CD14-positive monocyte (primary cell): ENCODE measurements at regions not wholly inside any gene's neighbourhood (a gene's known extent, or its start where the extent isn't known, plus 50 kb on each side); places are given as distances from the start of the nearest gene placed in this dataset.

Experiments
- DNase-seq, 3 donors: peaks; one replicate each; pipeline ENCODE4 v3.0.0-alpha.2; 2011 to 2022
- H2AFZ ChIP-seq: 2 replicates; pipeline ENCODE4 v1.6.0; 2012; ENCODE audit warnings: mild to moderate bottlenecking, low read depth, low read length, inconsistent platforms; ENCODE audit not compliant: insufficient read depth, poor library complexity, severe bottlenecking
- H3K27ac ChIP-seq, 2 donors: 1 replicate in 1 of 2; 2 replicates in 1 of 2; pipeline ENCODE4 v1.5.1; 2012 to 2013; ENCODE audit warnings: low read length in 2 of 2, control low read depth in 1 of 2, inconsistent platforms in 1 of 2, low read depth in 1 of 2, mild to moderate bottlenecking in 1 of 2
- H3K27me3 ChIP-seq, 2 donors: one replicate each; pipeline versions ENCODE4 v1.6.0 to v1.6.1; 2011 to 2013; ENCODE audit warnings: low read length in 2 of 2; ENCODE audit not compliant: control insufficient read depth in 2 of 2, insufficient read depth in 2 of 2
- H3K36me3 ChIP-seq, 2 donors: replicated peaks in 1 of 2; 1 replicate in 1 of 2; 2 replicates in 1 of 2; pipeline versions ENCODE4 v1.5.1 to v1.6.1; 2012 to 2013; ENCODE audit warnings: low read length in 2 of 2, control low read depth in 1 of 2, inconsistent platforms in 1 of 2, mild to moderate bottlenecking in 1 of 2; ENCODE audit not compliant: insufficient read depth in 2 of 2, control insufficient read depth in 1 of 2
- H3K4me1 ChIP-seq, 2 donors: 1 replicate in 1 of 2; 2 replicates in 1 of 2; pipeline versions ENCODE4 v1.5.1 to v1.6.1; 2012 to 2013; ENCODE audit warnings: low read length in 2 of 2, control low read depth in 1 of 2, inconsistent platforms in 1 of 2, mild to moderate bottlenecking in 1 of 2, moderate library complexity in 1 of 2; ENCODE audit not compliant: insufficient read depth in 2 of 2, control insufficient read depth in 1 of 2
- H3K4me2 ChIP-seq: replicated peaks from 2 replicates; pipeline ENCODE3; 2012; ENCODE audit warnings: low read length, moderate library complexity, mild to moderate bottlenecking; ENCODE audit not compliant: poor library complexity, severe bottlenecking; ENCODE audit errors: extremely low read depth
- H3K4me3 ChIP-seq, 3 experiments: fragments of 200-600 bp in 1 of 3; sonication (generic) in 1 of 3; replicated peaks in 1 of 3; 1 replicate in 2 of 3; 2 replicates in 1 of 3; pipeline ENCODE4 v1.5.1; 2011 to 2013; ENCODE audit warnings: low read length in 3 of 3, mild to moderate bottlenecking in 3 of 3, control low read depth in 2 of 3, low read depth in 2 of 3, inconsistent platforms in 1 of 3, moderate library complexity in 1 of 3
- H3K79me2 ChIP-seq: 2 replicates; pipeline ENCODE4 v1.6.0; 2012; ENCODE audit warnings: mild to moderate bottlenecking, control low read depth, inconsistent platforms, low read length, moderate library complexity; ENCODE audit not compliant: insufficient read depth
- H3K9ac ChIP-seq: 2 replicates; pipeline ENCODE4 v1.6.0; 2017; ENCODE audit warnings: low read length, mild to moderate bottlenecking; ENCODE audit not compliant: insufficient read depth, poor library complexity, severe bottlenecking
- H3K9me3 ChIP-seq, 2 donors: replicated peaks in 1 of 2; 1 replicate in 1 of 2; 2 replicates in 1 of 2; pipeline versions ENCODE4 v1.5.1 to v1.6.1; 2012 to 2013; ENCODE audit warnings: low read length in 2 of 2, control low read depth in 1 of 2; ENCODE audit not compliant: control insufficient read depth in 1 of 2, insufficient read depth in 1 of 2
- H4K20me1 ChIP-seq: 2 replicates; pipeline ENCODE4 v1.6.0; 2012; ENCODE audit warnings: mild to moderate bottlenecking, low read length, control low read depth, moderate library complexity; ENCODE audit not compliant: insufficient read depth
- H3K27ac Mint-ChIP-seq, 7 donors: one replicate each; pipeline ENCODE4 v1.8.0; 2020; ENCODE audit warnings: mild to moderate bottlenecking in 7 of 7, mixed read lengths in 7 of 7, moderate library complexity in 6 of 7, inconsistent platforms in 2 of 7
- H3K27me3 Mint-ChIP-seq, 3 donors: one replicate each; pipeline ENCODE4 v1.8.0; 2021 to 2022; ENCODE audit warnings: low read depth in 3 of 3, mild to moderate bottlenecking in 3 of 3, mixed read lengths in 3 of 3, moderate library complexity in 3 of 3, inconsistent platforms in 1 of 3
- H3K36me3 Mint-ChIP-seq, 2 donors: one replicate each; pipeline ENCODE4 v1.8.0; 2020; ENCODE audit warnings: mixed read lengths in 2 of 2, inconsistent platforms in 1 of 2, mild to moderate bottlenecking in 1 of 2
- H3K4me1 Mint-ChIP-seq: one replicate; pipeline ENCODE4 v1.8.0; 2020; ENCODE audit warnings: mild to moderate bottlenecking, mixed read lengths
- H3K4me3 Mint-ChIP-seq, 2 donors: one replicate each; pipeline ENCODE4 v1.8.0; 2020; ENCODE audit warnings: mild to moderate bottlenecking in 2 of 2, mixed read lengths in 2 of 2, moderate library complexity in 1 of 2
- H3K9me3 Mint-ChIP-seq, 7 donors: one replicate each; pipeline ENCODE4 v1.8.0; 2020 to 2022; ENCODE audit warnings: mixed read lengths in 7 of 7, mild to moderate bottlenecking in 6 of 7, moderate library complexity in 6 of 7, inconsistent platforms in 2 of 7
- WGBS: methylation state at CpG from one replicate; pipeline ENCODE4 v1.1.5; 2013; ENCODE audit warnings: missing lambda C conversion rate; ENCODE audit not compliant: insufficient coverage; 5-methylcytosine and 5-hydroxymethylcytosine counted together
- intact Hi-C, 2 donors: fragments of 100-400 bp; cut with micrococcal nuclease; formaldehyde crosslinking; loops; one replicate each; pipeline versions ENCODE4 v1.15.0 to v1.15.1; 2023
- TF ChIP-seq, protein P1 (sequence below): fragments of 200-600 bp; IDR thresholded peaks from one replicate; pipeline ENCODE4 v1.8.0; 2022; ENCODE audit warnings: antibody characterized with exemption, mild to moderate bottlenecking

DNA sequence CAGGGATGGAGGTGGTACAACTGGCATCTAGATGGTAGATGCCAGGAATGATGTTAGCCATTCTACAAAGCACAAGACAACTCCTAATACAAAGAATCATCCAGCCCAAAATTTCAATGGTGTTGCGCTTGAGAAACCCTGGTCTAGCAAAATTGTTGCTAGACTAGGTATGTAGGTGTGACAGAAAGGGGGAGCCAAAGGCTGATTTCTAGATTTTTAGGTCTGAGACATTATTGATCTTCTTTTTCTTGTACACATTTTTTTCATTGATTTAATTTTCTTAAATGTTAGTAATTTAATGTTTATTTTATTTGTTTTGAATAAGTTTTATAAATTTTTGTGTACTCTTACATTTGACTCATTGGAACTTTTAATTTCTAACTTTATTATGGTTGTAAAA, 216.4 kb downstream of the FSIP2 start:
- no peak overlapping the region for H3K4me3 ChIP-seq
- no peaks in the 10 kb centered on the region for H3K36me3 Mint-ChIP-seq
- TF ChIP-seq, protein P1, sequence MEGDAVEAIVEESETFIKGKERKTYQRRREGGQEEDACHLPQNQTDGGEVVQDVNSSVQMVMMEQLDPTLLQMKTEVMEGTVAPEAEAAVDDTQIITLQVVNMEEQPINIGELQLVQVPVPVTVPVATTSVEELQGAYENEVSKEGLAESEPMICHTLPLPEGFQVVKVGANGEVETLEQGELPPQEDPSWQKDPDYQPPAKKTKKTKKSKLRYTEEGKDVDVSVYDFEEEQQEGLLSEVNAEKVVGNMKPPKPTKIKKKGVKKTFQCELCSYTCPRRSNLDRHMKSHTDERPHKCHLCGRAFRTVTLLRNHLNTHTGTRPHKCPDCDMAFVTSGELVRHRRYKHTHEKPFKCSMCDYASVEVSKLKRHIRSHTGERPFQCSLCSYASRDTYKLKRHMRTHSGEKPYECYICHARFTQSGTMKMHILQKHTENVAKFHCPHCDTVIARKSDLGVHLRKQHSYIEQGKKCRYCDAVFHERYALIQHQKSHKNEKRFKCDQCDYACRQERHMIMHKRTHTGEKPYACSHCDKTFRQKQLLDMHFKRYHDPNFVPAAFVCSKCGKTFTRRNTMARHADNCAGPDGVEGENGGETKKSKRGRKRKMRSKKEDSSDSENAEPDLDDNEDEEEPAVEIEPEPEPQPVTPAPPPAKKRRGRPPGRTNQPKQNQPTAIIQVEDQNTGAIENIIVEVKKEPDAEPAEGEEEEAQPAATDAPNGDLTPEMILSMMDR = no peak
- H3K27me3 Mint-ChIP-seq = no peaks in the 10 kb centered on the region
- no peak overlapping the region for H2AFZ ChIP-seq
- H3K4me3 Mint-ChIP-seq = no peak overlapping the region
- H3K9me3 Mint-ChIP-seq = peaks cover 0 to 9% (median 1%) of the 10 kb centered on the region in 7 donors
- no peak overlapping the region for H3K27ac Mint-ChIP-seq
- no peak overlapping the region for H3K9ac ChIP-seq
- DNase-seq = no peak
- no peaks in the 10 kb centered on the region for H3K79me2 ChIP-seq
- no peak overlapping the region for H3K27ac ChIP-seq
- H3K4me2 ChIP-seq = no peak overlapping the region
- H3K4me1 Mint-ChIP-seq = no peaks in the 10 kb centered on the region
- intact Hi-C loops = no loop called here
- no peaks in the 10 kb centered on the region for H4K20me1 ChIP-seq
- no peaks in the 10 kb centered on the region for H3K27me3 ChIP-seq
- no peaks in the 10 kb centered on the region for H3K4me1 ChIP-seq
- H3K36me3 ChIP-seq = no peaks in the 10 kb centered on the region
- H3K9me3 ChIP-seq = peaks cover 0 to 1% of the 10 kb centered on the region in 2 donors
- WGBS = no CpG with 5 or more reads among the region's 1 CpG

DNA sequence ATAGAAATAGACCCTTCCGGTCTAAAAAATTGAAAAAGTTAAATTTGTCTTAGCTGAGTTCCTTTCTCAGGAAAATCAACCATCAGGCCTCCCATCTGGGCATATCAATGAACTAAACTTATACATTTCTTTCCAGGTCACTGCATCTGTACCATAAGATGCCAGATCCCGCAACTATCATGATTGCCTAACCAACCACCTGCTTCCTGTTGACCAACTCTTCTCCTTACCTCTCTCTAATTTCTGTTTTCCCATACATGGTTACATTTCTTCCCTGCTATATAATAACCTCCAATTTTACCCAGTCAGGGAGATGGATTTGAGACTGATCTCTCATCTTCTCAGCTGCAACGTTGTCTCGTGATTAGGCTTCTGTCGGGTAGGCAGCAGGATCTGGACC, 228.7 kb downstream of the FSIP2 start:
- Histone ChIP-seq H2AFZ (no peak overlapping the region), H3K9me3 (peaks cover 4 to 5% of the 10 kb centered on the region in 2 donors), H3K4me2 (no peak overlapping the region), H3K4me1 (no peaks in the 10 kb centered on the region), H3K9ac (no peak overlapping the region), H3K79me2 (no peaks in the 10 kb centered on the region), H3K4me3 (no peak overlapping the region), H3K27me3 (no peaks in the 10 kb centered on the region), H3K27ac (no peak overlapping the region), H4K20me1 (no peaks in the 10 kb centered on the region), H3K36me3 (no peaks in the 10 kb centered on the region)
- Mint-ChIP-seq H3K9me3 (peaks cover 1 to 9% (median 3%) of the 10 kb centered on the region in 7 donors), H3K27ac (peak overlapping the region in 1 of 7 donors; percentile 0), H3K36me3 (no peaks in the 10 kb centered on the region), H3K27me3 (no peaks in the 10 kb centered on the region), H3K4me3 (no peak overlapping the region), H3K4me1 (no peaks in the 10 kb centered on the region)
- TF ChIP-seq, protein P1 = no peak
- intact Hi-C loops = no loop called here
- DNase-seq = no peak
- 75% methylated on average over 4 of the region's 5 CpGs for WGBS
